ENCODE measurements at regions not wholly inside any gene's neighbourhood (a gene's known extent, or its start where the extent isn't known, plus 50 kb on each side); places are given as distances from the start of the nearest gene placed in this dataset.

GRCh38 chr14:53896726-53897125 is 59.9 kb downstream of the BMP4 start:
- H3K27me3 Mint-ChIP-seq, result no peaks in the 10 kb centered on the region
- H3K36me3 Mint-ChIP-seq (ENCODE audit: low read depth), result no peaks in the 10 kb centered on the region
- no peaks in the 10 kb centered on the region for H3K4me1 Mint-ChIP-seq (ENCODE audit: low read depth)
- H3K9me3 Mint-ChIP-seq, result no peaks in the 10 kb centered on the region
- no peak overlapping the region for H3K27ac Mint-ChIP-seq
- H3K4me3 Mint-ChIP-seq, result no peak overlapping the region

GRCh38 chr14:53894456-53894855 is 62.2 kb downstream of the BMP4 start:
- Mint-ChIP-seq H3K36me3 (ENCODE audit: low read depth) (no peaks in the 10 kb centered on the region), H3K27me3 (no peaks in the 10 kb centered on the region), H3K4me3 (no peak overlapping the region), H3K9me3 (no peaks in the 10 kb centered on the region), H3K4me1 (ENCODE audit: low read depth) (no peaks in the 10 kb centered on the region), H3K27ac (no peak overlapping the region)

DNA sequence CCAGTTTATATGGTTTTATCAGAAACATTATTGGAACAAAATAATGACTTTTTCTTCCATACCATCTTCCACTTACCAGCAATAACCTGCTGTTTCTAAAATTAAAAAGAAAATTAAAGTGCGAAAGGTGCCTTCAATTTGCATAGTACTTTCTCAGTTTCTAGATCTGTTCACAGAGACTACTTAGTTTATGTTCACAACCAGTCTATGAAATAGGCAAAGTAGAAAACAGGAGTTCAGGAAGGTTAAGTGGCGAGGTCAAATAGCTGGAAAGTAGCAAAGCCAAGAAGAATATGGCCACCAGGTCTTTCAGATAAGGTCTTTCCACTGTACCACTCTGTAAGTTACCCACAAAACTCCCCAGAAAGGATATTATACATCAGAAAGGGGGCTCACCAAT is 63.3 kb downstream of the BMP4 start:
- Mint-ChIP-seq H3K27ac (no peak overlapping the region), H3K27me3 (no peaks in the 10 kb centered on the region), H3K36me3 (ENCODE audit: low read depth) (no peaks in the 10 kb centered on the region), H3K9me3 (no peaks in the 10 kb centered on the region), H3K4me3 (no peak overlapping the region), H3K4me1 (ENCODE audit: low read depth) (no peaks in the 10 kb centered on the region)

DNA sequence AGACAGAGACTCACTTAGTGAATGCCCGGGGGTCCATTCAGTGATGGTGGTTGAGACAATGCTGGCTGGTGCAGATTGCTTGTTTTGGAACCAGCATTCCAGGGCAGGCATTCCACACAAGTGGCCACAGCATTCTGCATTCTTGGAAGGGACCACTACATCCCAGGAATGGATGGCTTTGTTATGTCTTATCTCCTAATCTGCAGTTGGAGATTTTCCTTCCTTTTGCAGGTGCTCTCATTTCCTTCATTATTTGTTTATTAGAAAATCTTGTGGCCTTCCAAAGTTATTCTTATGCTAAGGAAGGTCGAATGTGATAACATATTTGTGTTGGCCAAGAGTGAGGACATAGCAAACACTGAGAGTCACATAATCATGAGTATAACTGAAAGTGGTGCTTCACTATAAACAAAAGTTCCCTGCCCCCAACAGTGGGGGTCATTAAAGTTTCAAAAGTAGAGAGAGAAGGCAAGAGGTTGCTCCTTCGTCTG is 66.0 kb downstream of the BMP4 start:
- Mint-ChIP-seq H3K4me1 (ENCODE audit: low read depth) (no peaks in the 10 kb centered on the region), H3K27ac (no peak overlapping the region), H3K4me3 (no peak overlapping the region), H3K27me3 (no peaks in the 10 kb centered on the region), H3K9me3 (peaks cover 4% of the 10 kb centered on the region), H3K36me3 (ENCODE audit: low read depth) (no peaks in the 10 kb centered on the region)

DNA sequence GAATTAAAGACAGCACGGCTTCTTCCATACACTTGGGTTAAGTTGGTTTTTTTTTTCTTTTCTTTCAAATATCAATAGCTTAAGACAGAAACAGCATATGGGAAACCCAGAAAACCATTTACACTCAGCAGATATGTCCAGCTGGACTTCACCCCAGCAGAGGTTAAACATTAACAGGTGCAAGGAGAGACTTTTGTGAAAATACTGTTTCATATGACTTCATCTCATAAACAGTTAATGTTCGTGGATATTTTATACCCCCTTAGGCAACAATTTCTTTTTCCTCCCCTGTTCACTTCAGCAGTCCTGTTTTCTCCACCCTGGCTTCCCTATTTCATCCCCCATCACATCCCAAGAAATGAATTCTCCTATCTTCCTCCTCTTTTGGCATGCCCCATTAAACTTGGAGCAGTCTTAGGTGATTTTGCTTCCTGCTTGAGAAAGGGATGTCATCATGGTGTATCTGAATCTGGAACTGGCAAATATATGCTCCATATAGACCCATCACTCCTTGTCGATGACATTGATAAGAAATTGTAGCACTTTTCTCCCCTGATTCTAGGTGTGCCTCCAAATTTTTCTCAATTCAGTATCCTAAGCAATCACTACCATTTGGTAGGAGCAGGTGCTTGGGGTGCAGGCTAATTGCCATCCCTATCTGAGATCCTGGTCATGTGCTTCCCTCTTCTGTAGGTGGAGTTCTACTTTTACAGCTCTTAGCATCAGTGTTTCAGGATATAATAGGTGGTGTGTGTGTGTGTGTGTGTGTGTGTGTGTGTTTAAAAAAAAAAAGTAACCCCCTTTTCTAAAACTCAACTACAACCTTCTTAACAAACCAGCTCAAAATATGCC is 67.9 kb downstream of the BMP4 start:
- Mint-ChIP-seq H3K36me3 (ENCODE audit: low read depth) (no peaks in the 10 kb centered on the region), H3K9me3 (peaks cover 4% of the 10 kb centered on the region), H3K4me1 (ENCODE audit: low read depth) (no peaks in the 10 kb centered on the region), H3K27ac (no peak overlapping the region), H3K27me3 (no peaks in the 10 kb centered on the region), H3K4me3 (no peak overlapping the region)

GRCh38 chr14:53885136-53885640 is 71.4 kb downstream of the BMP4 start:
- Mint-ChIP-seq H3K36me3 (ENCODE audit: low read depth) (no peaks in the 10 kb centered on the region), H3K4me1 (ENCODE audit: low read depth) (no peaks in the 10 kb centered on the region), H3K9me3 (peaks cover 4% of the 10 kb centered on the region), H3K27me3 (no peaks in the 10 kb centered on the region), H3K27ac (no peak overlapping the region), H3K4me3 (no peak overlapping the region)

DNA sequence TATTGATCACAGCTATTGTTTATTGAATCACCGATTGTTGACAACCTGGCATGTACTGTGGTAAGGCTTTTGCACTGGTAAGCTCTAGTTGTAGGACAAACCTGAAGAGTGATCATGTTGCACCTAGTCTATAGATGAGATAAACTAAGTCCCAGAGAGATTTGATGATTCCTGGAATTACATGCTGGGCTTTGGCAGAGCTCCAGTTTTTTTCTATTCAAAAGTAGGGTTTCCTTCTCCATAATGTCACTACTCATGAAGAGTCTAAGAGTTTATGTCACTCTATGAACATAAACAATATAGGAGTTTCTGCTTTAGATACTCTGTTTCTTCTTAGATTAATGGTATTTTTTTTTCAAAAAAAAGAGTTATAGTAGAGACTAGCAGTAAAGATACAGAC is 72.0 kb downstream of the BMP4 start:
- no peaks in the 10 kb centered on the region for H3K4me1 Mint-ChIP-seq (ENCODE audit: low read depth)
- H3K4me3 Mint-ChIP-seq, result no peak overlapping the region
- no peak overlapping the region for H3K27ac Mint-ChIP-seq
- no peaks in the 10 kb centered on the region for H3K27me3 Mint-ChIP-seq
- no peaks in the 10 kb centered on the region for H3K36me3 Mint-ChIP-seq (ENCODE audit: low read depth)
- H3K9me3 Mint-ChIP-seq, result peaks cover 4% of the 10 kb centered on the region

- Mint-ChIP-seq H3K9me3 (peaks cover 4% of the 10 kb centered on the region), H3K27ac (no peak overlapping the region), H3K4me3 (no peak overlapping the region), H3K4me1 (ENCODE audit: low read depth) (no peaks in the 10 kb centered on the region), H3K36me3 (ENCODE audit: low read depth) (no peaks in the 10 kb centered on the region), H3K27me3 (no peaks in the 10 kb centered on the region)
These were observed 72.9 kb downstream of the BMP4 start for GRCh38 chr14:53883739-53884138.

- peaks cover 4% of the 10 kb centered on the region for H3K9me3 Mint-ChIP-seq
- H3K36me3 Mint-ChIP-seq (ENCODE audit: low read depth), result no peaks in the 10 kb centered on the region
- H3K27ac Mint-ChIP-seq, result no peak overlapping the region
- no peaks in the 10 kb centered on the region for H3K4me1 Mint-ChIP-seq (ENCODE audit: low read depth)
- H3K4me3 Mint-ChIP-seq, result no peak overlapping the region
- no peaks in the 10 kb centered on the region for H3K27me3 Mint-ChIP-seq
These were observed 73.9 kb downstream of the BMP4 start for GRCh38 chr14:53882684-53883083.

- H3K4me3 Mint-ChIP-seq, result no peak overlapping the region
- no peak overlapping the region for H3K27ac Mint-ChIP-seq
- no peaks in the 10 kb centered on the region for H3K27me3 Mint-ChIP-seq
- H3K9me3 Mint-ChIP-seq, result peaks cover 4% of the 10 kb centered on the region
- no peaks in the 10 kb centered on the region for H3K4me1 Mint-ChIP-seq (ENCODE audit: low read depth)
- H3K36me3 Mint-ChIP-seq (ENCODE audit: low read depth), result no peaks in the 10 kb centered on the region
These were observed 74.7 kb downstream of the BMP4 start for GRCh38 chr14:53881921-53882320.

GRCh38 chr14:53881161-53881871 is 75.3 kb downstream of the BMP4 start:
- Mint-ChIP-seq H3K4me3 (no peak overlapping the region), H3K9me3 (peaks cover 5% of the 10 kb centered on the region), H3K36me3 (ENCODE audit: low read depth) (no peaks in the 10 kb centered on the region), H3K27ac (no peak overlapping the region), H3K27me3 (no peaks in the 10 kb centered on the region), H3K4me1 (ENCODE audit: low read depth) (no peaks in the 10 kb centered on the region)

DNA sequence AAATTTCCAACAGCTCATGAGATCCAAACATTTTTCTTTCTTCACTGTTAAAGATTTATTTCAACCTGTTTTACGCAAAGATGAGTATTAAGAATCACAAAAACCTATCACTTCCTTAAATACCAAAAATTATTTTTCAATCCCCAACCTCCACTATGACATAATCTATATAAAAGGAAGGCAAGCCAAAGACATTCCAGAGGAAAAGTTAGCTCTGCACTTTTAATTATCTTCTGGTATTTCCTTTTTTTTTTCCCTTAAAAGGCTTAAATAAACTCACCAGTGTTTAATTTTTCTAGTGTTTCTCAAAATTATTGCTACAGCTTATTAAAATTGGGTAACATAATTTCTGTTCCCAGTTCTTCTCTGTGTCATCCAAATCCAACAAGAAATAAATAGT is 75.9 kb downstream of the BMP4 start:
- no peak overlapping the region for H3K4me3 Mint-ChIP-seq
- H3K27me3 Mint-ChIP-seq, result no peaks in the 10 kb centered on the region
- H3K4me1 Mint-ChIP-seq (ENCODE audit: low read depth), result no peaks in the 10 kb centered on the region
- no peaks in the 10 kb centered on the region for H3K36me3 Mint-ChIP-seq (ENCODE audit: low read depth)
- H3K27ac Mint-ChIP-seq, result no peak overlapping the region
- peaks cover 6% of the 10 kb centered on the region for H3K9me3 Mint-ChIP-seq

DNA sequence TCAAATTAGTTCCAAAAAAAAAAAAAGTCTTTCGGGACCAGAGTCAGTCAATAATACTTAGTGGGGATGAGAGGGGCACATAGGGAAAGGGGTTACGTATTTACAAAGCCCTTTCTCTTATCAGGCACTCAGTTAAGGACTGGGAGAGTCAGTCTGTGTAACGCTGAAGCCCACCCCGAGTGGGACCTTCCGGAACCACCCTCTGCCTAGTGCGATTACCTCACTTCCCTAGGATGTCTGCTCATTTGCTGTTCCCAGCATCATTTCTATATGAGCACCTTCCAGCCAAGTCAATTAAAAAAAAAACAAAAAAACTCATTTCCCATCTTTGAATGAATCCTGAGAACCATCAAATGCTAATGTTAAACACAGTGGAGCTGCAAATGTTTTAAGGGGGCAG is 76.9 kb downstream of the BMP4 start:
- no peaks in the 10 kb centered on the region for H3K27me3 Mint-ChIP-seq
- no peaks in the 10 kb centered on the region for H3K36me3 Mint-ChIP-seq (ENCODE audit: low read depth)
- H3K27ac Mint-ChIP-seq, result no peak overlapping the region
- no peak overlapping the region for H3K4me3 Mint-ChIP-seq
- H3K4me1 Mint-ChIP-seq (ENCODE audit: low read depth), result no peaks in the 10 kb centered on the region
- peaks cover 6% of the 10 kb centered on the region for H3K9me3 Mint-ChIP-seq

DNA sequence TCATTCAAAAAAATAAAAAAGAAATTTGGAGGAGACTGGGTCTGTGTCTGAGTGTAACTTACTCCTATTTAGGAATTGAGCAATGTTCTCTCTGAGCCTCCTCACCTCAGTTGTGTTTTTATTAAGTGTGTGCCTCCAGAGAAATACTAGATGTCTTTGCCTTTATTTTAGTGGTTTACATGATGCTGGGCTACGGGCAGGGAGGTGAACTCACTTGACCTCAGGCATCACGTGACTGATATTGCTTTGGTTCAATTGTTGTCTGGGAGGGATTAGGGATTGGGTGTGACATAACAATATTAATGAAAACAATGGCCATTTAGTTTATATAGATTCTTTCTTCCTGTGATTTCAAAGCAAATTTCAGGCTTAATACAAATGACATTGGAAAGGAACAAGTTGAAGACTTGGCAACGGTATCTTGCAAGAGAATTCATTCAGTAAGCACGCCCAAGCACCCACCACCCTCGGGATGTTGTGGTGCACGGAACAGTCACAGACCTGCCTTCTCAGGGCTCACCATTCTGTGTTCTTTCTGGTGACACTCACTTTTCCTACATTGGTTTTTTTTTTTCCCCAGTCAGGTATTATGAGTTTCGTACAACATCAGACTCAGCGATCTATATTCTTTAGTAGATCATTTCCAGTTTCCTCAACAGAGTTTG is 77.5 kb downstream of the BMP4 start:
- peaks cover 6% of the 10 kb centered on the region for H3K9me3 Mint-ChIP-seq
- no peaks in the 10 kb centered on the region for H3K4me1 Mint-ChIP-seq (ENCODE audit: low read depth)
- H3K36me3 Mint-ChIP-seq (ENCODE audit: low read depth), result no peaks in the 10 kb centered on the region
- H3K27me3 Mint-ChIP-seq, result no peaks in the 10 kb centered on the region
- no peak overlapping the region for H3K27ac Mint-ChIP-seq
- H3K4me3 Mint-ChIP-seq, result no peak overlapping the region

- Mint-ChIP-seq H3K4me3 (no peak overlapping the region), H3K27ac (no peak overlapping the region), H3K36me3 (ENCODE audit: low read depth) (no peaks in the 10 kb centered on the region), H3K9me3 (peaks cover 6% of the 10 kb centered on the region), H3K27me3 (no peaks in the 10 kb centered on the region), H3K4me1 (ENCODE audit: low read depth) (no peaks in the 10 kb centered on the region)
These were observed 81.2 kb downstream of the BMP4 start for GRCh38 chr14:53875324-53875897.

All from stimulated activated naive CD8-positive, alpha-beta T cell treated with anti-CD3 and anti-CD28 coated beads, Interleukin-15, Interleukin-2, amounts not matched to agents 100 ng/mL and 50 ng/mL, for 24 hours (primary cell).